Fibroblast of gingiva (primary cell): ENCODE measurements at regions not wholly inside any gene's neighbourhood (a gene's known extent, or its start where the extent isn't known, plus 50 kb on each side); places are given as distances from the start of the nearest gene placed in this dataset.
"Not testable (repeated sequence)": the region's sequence is repeated elsewhere in the genome, so short reads cannot be mapped to it uniquely, and the experiment has no call there.

Experiments
- DNase-seq: peaks from one replicate; pipeline ENCODE4 v3.0.0-alpha.2; 2011; ENCODE audit warnings: low read depth

DNA sequence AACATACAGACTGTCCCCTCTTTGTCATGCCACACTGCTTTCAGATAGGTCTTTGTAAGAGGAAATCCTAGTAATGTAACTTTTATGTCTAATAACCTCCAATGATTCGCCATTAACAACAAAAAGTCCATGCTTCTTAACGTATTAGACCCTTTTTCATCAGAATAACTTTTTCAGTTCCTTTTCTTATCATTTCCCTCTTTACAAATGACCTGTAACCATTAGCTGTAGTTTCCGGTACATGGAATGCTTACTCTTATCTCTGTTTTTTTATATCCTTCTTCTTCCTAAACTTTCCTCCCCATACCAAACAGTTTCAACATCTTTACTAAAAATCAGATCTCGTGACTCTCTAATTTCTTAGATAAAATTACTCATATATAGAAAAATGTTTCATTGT lies 268.9 kb upstream of the TYRP1 start:
- no peak for DNase-seq

DNA sequence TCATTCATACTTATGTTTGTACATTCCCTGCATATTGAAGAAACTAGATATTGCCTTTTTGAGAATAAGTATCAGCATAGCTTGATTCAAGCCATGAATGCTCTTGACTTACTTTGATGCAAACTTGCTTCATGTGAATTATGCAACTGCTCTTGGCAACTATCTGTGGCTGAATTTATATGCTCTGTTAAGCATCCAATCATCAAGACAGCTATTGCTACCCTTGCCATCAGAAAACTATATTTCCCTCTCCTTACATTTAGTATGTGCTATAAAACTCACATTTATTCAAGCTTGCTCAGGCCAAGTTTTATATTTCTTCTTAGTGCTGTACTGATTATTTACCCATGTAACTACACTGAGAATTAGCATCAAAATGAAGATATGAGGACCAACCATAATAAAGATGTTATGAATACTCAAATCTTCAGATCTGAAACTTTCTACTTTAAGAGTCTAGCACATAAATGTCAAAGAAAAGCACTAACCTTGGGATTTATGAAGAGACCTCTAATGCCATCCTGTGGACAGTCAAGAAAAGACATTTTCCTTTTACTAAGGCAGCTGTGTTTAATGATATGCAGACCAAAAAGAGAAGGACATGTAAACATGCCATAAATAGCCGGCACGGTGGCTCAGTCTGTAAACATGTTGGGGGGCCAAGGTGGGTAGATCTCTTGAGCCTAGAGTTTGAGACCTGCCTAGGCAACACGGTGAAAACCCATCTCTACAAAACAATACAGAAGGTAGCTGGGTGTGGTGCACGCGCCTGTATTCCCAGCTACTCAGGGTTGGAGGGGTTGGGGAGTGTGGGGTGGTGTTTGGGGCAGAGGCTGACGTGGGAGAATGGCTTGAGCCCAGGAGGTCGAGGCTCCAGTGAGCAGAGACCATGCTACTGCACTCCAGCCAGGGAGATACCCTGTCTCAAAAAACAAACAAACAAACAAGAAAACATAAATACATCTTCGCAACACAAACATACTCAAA lies 267.0 kb upstream of the TYRP1 start:
- no peak for DNase-seq

DNA sequence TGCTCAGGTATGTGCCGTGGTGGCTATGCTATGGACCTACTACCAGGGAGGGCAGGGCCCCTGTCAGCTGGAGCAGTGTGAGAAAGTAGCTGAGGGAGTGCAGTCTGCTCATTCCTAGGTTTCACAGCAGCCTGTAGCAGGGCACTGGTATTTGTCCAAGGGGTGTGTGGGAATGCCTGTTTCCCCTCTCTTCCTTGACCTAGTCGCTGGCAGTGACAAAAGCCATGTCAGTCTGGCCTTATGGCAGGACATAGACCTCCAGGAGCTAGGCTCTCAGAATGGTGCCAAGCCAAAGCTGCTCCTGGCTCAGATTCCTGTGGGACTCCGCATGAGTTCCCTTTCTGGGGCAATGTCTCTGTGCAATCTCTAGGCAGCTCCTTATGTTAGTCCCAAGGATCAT lies 253.9 kb upstream of the TYRP1 start:
- no peak for DNase-seq

DNA sequence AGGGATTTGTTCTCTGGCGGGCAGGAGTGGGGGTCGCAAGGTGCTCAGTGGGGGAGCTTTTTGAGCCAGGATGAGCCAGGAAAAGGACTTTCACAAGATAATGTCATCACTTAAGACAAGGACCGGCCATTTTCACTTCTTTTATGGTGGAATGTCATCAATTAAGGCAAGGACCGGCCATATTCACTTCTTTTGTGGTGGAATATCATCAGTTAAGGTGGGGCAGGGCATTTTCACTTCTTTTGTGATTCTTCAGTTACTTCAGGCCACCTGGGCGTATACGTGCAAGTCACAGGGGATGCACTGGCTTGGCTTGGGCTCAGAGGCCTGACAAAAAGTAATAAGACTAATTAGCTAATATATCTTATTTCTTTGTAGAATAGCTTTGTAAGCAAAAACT lies 252.1 kb upstream of the TYRP1 start:
- DNase-seq, result not testable (repeated sequence)

DNA sequence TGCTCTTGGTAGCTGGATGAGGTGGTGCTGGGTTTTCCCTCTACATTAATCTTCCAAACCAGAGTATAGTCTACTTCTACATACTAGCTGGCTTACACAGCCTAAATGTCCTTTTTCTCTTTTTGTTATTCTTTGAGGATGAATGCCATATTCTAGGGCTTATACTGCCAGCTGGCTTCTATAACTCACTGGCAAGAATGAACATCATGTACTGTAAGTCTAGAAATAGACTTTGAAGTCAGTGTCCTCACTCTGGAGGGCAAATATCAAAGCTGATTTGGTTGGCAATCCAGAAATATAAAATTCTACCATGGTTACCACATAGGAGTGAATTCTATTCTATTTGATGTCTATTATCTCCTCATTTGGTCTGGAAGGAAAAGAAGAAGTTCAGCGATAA lies 251.7 kb upstream of the TYRP1 start:
- no peak for DNase-seq

DNA sequence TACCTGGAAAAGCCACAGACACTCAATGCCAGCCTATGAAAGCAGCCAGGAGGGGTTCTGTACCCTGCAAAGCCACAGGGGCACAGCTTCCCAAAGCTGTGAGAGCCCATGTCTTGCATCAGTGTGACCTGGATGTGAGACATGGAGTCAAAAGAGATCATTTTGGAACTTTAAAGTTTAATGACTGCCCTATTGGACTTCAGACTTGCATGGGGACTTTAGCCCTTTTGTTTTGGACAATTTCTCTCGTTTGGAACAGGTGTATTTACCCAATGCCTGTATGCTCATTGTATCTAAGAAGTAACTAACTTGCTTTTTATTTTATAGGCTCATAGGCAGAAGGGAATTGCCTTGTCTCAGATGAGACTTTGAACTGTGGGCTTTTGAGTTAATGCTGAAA lies 244.9 kb upstream of the TYRP1 start:
- no peak for DNase-seq

DNA sequence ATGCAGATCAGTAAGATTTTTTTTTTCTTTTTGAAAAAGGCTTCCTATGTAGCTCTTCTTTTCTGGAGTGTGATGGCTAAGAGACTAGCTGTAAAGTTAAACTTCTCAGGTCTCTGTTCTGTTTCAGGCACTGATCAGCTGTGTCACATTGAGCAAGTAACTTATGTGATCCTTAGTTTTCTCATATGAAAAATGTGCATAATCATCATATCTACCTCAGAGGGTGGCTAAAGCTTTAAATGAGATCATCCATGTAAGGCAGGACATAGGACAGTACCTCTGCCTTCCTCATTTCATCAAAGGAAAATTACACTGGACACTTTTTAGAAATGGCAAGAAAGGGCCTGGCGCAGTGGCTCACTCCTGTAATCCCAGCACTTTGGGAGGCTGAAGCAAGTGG lies 235.9 kb upstream of the TYRP1 start:
- DNase-seq, result no peak

DNA sequence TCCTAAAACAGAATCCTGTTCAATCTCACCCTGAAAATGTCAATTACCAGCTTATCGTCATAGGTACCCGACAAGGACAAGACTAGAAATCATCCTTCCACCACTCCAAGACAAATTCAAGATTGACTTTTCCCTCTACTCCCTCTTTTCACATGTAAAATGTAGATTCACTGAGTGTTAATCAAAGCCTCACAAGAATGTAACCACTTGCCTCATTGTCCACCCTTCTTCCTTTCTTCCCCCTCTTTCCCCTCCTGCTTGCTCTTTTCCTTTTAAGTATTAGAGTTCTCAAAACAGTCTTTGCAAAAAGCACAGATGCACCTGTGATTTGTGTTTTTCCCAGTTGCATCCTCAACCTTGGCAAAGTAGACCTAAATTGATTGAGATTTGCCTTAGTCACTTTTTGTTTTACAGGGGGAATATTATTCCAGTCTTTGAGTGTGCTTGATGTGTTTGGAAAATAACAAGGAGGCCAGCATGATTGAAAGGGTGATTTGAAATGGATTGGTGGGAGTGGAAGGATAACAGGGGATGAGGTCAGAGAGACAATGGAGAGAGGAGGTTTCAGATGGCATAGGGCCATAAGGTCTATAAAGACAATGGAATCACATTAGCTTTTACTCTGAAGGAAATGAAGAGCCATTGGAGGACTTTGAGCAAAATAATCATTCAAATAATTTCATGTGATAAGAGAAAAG lies 231.3 kb upstream of the TYRP1 start:
- no peak for DNase-seq

DNA sequence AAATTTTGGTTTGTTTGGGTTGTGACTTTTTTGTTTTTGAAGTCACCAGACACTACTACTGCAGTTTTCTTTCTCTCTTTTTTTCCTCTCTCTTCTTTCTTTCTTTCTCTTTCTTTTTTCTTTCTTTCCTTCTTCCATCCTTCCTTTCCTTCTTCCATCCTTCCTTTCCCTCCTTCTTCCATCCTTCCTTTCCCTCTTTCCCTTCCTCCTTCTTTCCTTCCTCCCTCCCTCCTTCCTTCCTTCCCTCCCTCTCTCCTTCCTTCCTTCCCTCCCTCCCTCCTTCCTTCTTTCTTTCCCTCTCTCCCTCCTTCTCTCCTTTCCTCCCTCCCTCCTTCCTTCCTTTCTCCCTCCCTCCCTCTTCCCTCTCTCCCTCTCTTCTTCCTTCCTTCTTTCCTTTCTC lies 230.3 kb upstream of the TYRP1 start:
- DNase-seq, result no peak

DNA sequence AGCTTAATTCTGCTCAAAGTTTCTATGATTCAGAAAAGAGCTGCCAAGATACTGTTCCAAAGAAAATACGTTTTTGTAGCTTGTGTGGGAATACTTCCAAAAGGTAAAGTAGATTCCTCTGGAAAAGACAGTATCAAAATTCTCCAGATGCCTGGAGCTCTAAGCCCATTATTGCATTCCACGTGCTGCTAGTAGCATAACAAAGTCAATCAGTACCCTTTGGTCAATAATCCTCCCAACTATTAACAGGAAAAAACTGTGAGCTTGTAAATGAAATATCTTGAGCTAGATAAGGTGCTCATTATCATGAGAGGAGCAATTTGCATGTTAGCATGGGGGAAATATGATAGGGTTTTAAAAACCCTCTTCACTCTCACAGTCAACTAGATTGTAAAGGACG lies 229.5 kb upstream of the TYRP1 start:
- no peak for DNase-seq

DNA sequence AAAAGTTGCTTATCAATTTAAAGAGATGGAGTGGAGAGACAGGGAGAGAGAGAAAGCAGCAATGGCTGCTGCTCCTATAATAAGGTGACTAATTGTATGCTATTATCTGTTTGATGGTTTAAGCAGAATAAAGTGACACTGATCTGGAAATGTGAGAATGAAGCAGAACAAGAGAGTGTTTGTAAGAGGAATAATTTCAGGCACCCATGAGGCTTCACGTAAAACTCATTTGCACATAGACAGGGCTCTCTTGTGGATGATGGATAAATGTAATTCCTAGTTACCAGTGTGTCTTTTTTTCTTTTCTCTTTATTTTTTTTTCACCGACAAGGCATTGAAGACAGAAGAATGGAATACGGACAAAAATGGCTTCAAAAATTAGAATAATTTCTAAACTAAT lies 228.8 kb upstream of the TYRP1 start:
- no peak for DNase-seq

DNA sequence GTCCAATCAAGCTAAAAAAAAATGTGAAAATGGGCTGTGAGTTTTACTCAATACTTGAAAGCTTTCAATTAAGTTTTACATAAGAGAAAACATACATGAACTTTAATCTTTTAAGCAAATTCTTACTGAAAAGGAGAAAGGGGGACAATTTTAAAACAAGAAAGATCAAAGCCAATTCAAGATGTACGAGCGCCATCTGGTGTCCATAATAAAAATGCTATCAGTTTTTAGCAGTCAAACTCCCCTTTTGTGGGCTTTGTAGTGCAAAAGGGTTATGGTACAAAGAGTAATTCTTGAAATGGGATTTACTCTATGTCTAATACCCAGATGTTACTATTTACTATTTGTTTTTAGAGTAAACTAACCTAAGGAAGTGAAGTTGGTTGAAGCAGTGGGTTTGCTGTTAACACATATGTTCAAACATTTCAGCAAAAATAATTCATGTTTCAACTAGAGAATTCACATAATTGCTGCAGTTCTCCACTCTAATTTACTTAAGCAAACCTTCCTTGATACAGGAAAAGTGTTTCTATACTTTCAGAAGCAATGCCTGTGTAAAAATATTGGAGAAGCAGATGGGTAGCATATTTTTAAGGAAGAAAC lies 228.2 kb upstream of the TYRP1 start:
- no peak for DNase-seq

DNA sequence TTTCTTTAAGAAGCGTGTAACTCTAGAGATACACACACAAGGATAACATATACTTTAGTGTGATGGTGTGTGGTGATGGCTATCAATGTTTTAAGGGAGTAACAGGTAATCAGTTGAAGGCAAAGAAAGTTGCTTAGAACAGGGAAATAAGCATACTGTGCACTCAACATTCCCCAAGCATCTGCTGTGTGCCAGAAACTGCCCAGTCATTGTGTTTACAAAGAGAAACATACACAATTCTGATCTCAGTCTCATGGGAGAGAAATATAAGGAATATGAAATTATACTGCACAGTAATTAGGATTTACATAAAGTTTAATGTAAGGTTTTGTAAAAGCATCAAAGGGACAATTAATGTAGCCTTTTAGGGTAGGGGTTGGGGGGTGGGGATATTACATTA lies 224.1 kb upstream of the TYRP1 start:
- no peak for DNase-seq

DNA sequence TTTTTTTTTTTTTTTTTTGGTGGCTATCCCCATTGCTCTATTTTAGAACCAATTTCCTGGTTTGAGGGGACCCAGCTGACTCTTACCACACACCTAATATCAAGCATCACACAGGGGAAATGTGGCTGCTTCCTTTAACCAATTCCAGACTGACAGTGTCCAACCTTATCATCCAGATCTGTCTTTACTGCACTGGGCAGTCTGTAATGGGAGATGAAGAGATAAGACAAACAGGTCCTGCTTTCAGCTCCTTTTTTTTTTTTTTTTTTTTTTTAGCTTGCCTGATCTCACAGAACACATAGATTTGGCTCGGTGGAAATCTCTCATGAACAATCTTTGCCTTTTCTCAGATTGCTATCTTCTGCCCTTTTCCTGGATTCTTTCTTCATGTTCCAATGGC lies 198.8 kb upstream of the TYRP1 start:
- no peak for DNase-seq

DNA sequence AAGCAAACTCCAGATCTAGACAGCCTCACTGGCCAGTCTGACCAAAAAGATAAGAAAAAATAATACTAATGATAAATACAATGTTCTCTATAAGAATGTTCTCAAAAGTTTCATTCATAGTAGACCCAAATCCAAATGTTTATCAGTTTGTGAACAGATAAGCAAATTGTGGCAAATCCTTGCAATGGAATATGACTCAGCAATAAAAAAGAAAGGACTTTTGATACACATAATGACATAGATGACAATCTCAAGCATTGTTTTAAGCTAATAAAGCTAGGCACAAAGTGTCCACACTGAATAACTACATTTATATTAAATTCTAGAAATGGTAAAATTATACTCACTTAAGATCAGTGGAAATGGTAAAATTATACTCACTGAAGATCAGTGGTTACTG lies 195.4 kb upstream of the TYRP1 start:
- DNase-seq, result no peak

DNA sequence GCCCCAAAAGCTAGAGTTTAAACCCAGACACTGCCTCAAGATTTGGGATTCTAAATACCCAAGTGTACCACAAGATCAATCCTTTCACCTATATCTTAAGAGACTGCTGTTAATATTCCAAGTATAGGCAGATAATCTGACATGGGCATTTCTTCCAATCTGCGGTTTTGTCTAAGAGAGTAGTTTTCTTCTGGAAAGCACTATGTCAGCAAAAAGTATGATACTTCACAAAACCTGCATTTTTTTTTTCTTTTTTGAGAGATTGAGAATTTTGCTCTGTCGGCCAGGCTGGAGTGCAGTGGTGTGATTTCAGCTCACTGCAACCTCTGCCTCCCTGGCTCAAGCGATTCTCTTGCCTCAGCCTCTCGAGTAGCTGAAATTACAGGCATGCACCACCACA lies 190.7 kb upstream of the TYRP1 start:
- DNase-seq, result no peak

DNA sequence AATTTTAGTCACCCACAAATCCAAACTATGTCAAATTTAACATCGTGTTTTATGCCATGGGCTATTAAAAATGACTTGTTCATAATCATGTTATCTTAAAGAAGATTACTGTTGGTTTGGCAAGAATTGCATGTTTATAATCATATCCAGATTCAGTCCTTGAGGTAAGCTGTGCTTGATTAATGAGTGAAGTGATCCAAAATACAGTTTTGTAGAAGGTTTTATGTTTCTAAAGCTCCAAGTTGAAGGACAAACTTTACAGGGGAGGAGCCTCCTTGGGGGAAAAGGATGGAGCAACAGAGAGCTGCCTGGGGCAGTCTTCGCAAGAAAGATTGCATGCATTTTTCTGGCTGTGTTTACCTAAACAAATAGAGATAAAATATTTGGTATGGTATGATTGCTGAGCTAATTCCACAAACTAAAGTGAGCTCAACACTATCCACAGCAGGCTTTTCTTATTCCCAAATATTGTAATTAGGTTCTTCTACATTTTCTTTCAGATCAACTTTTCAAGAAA lies 189.5 kb upstream of the TYRP1 start:
- DNase-seq, result no peak

DNA sequence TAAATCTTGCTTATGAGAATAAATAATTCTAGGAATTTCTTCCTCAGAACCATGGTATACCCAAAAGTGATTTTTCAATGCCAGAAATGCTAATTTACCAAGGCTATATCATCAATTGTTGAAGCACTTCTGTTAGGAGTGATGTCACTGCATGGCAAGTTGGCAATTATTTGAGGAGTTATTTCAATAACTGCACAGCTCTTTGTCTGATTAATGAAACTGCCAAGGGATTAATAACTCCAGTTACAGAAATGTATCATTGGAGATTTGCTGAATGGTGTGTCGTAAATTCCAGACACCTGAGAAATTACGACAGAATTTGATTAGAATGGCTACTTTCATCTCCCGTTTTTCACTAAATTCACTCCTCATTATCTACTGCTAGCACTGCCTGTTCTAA lies 182.6 kb upstream of the TYRP1 start:
- no peak for DNase-seq

DNA sequence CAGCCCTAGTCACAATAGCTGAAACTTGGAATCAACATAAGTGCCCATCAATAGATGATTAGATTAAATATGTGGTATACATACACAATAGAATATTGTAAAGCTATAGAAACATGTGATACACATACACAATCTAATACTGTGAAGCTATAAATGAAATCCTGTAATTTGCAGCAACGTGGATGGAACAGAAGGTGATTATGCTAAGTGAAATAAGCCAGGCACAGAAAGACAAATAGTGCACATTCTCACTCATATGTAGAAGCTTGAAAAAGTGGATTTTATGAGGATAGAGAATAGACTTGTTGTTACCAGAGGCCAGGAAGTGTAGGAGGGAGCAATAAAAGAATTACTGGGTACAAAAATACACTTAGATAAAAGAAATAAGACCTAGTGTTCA lies 181.5 kb upstream of the TYRP1 start:
- no peak for DNase-seq

DNA sequence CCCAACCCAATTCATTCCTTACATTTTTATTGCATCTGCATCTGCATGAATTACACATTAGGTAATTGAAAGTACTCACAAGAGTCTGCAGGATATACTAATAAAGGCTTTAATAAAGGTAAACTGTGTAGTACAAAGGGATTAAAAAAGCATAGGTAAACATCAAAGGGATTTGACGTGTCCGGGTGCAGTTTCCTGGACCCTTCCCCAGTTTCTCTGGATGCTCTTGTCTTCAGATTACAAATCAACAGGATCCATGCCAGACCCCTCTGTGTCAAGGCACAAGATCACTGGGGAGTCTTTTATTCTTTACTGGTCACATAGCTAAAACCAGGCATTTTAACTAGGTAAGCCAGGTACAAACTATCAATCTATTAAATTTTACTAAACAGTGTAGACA lies 177.2 kb upstream of the TYRP1 start:
- DNase-seq, result no peak

DNA sequence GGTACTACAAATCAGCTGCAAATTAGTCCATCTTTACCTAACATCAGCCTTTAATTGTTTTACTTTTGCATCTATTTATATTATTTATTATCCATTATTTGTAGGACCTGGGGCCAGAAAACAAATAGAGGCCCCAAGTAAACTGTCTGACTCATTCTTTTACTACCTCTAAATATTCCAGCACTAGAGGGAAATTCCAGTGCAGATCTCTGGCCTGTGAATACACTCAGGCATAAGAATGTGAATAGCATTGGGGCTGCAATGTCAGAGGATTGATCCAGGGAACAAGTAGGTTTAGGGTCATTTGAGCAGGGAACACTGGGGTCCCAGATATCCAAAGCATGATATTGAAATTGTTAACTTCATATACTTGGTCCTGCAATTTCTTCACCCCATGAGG lies 176.6 kb upstream of the TYRP1 start:
- no peak for DNase-seq

DNA sequence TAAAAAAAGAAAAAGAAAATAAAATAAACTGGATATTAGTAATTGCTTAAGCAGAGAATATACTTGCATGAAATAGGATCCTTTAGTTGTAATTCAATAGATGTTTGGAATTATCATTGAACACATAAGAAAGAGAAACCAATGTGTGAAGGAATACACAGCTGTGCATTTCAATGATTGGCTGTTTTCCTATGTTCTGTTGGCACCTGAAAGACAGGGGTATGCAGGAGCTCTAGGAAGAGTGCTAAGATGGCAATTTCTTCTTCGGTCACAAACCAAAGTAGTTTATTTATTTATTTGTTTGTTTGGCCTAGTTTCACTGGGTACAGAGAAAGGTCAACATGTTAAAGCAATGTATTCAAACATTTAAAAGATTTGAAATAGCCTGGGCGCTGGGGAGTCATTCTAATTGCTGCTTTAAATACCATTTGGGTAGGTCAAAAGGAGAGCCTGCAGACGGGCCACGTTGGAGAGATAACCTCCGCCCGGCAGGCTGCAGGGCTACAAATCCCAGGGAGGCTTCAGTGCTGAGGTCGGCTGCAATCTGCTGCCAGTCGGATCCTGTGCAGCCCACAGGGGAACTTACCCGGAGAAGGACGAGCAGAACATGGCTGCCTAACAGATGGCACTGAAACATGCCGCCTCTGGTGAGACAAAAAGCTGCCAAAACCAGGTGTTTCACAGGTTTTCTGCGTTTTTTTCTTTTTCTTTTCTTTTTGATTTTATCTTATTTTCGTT lies 154.2 kb upstream of the TYRP1 start:
- no peak for DNase-seq
